ENCODE measurements at regions not wholly inside any gene's neighbourhood (a gene's known extent, or its start where the extent isn't known, plus 50 kb on each side); places are given as distances from the start of the nearest gene placed in this dataset.
A peak's percentile ranks its signal among the peaks of the same experiment; 100 is the strongest.

DNA sequence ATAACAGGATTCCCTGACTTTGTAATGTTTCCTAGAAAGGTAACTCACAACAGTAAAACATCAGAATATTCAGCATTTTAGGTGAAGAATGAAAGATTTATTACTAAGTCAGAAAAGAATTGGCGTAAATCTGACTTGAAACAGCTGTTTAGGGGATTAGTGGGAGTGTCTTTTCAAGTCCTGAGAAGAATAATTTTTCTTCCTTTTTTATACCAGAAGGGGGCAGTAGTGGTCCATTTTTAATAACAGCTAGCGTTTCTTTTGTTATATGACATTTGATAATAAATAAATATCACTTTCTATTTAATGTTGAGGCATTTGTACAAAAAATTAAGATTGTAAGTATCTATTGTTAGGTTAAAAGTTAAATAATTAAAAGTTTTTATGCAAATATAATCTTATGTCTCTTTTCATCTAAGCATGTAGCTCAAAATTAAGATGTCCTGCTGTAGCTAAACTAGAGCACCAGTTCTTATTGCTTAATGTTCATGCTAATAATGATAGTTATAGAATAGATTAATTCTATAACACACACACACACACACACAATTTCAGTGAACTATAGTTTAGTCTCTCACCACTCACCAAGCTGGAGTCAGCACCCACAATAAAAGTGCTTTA, 258.7 kb upstream of the ARRDC3 start:
- TF ChIP-seq, protein P1, sequence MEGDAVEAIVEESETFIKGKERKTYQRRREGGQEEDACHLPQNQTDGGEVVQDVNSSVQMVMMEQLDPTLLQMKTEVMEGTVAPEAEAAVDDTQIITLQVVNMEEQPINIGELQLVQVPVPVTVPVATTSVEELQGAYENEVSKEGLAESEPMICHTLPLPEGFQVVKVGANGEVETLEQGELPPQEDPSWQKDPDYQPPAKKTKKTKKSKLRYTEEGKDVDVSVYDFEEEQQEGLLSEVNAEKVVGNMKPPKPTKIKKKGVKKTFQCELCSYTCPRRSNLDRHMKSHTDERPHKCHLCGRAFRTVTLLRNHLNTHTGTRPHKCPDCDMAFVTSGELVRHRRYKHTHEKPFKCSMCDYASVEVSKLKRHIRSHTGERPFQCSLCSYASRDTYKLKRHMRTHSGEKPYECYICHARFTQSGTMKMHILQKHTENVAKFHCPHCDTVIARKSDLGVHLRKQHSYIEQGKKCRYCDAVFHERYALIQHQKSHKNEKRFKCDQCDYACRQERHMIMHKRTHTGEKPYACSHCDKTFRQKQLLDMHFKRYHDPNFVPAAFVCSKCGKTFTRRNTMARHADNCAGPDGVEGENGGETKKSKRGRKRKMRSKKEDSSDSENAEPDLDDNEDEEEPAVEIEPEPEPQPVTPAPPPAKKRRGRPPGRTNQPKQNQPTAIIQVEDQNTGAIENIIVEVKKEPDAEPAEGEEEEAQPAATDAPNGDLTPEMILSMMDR (IDR thresholded peaks at IDR 0.05; ENCODE audit: low read depth, low read length, poor library complexity, severe bottlenecking) = peak; percentile 39
- no peak for TF ChIP-seq EZH2phosphoT487 (IDR thresholded peaks at IDR 0.05; ENCODE audit: borderline replicate concordance, low read length)

Measured in DOHH2 (cell line).